ENCODE measurements at regions not wholly inside any gene's neighbourhood (a gene's known extent, or its start where the extent isn't known, plus 50 kb on each side); places are given as distances from the start of the nearest gene placed in this dataset.

DNA sequence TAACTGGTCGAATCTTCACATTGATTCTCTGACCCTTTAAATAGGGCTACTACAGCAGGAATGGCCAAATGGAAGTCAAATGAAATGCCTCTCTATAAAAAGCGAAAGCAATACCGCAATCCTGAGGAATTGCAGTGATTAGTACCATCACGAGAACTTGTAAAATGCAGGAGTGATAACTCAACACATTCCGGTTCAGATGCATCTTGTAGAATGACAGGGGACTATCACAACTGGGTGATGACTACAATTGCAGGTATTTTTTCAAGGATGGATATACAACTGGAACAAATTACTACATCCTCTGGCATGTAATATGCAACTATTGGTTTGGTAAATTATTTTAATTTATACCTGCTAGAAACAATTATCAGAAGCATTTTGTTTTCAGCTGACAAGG is 140.4 kb downstream of the PCDH20 start:
- TF ChIP-seq ZFP30 (CRISPR knock-in tag; IDR thresholded peaks at IDR 0.05): no peak
- TF ChIP-seq, protein P1, sequence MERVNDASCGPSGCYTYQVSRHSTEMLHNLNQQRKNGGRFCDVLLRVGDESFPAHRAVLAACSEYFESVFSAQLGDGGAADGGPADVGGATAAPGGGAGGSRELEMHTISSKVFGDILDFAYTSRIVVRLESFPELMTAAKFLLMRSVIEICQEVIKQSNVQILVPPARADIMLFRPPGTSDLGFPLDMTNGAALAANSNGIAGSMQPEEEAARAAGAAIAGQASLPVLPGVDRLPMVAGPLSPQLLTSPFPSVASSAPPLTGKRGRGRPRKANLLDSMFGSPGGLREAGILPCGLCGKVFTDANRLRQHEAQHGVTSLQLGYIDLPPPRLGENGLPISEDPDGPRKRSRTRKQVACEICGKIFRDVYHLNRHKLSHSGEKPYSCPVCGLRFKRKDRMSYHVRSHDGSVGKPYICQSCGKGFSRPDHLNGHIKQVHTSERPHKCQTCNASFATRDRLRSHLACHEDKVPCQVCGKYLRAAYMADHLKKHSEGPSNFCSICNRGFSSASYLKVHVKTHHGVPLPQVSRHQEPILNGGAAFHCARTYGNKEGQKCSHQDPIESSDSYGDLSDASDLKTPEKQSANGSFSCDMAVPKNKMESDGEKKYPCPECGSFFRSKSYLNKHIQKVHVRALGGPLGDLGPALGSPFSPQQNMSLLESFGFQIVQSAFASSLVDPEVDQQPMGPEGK (CRISPR knock-in tag; IDR thresholded peaks at IDR 0.05; ENCODE audit: borderline replicate concordance): no peak
- no peak for TF ChIP-seq ZC3H10 (CRISPR knock-in tag; IDR thresholded peaks at IDR 0.05)
- TF ChIP-seq RARB (CRISPR knock-in tag; IDR thresholded peaks at IDR 0.05): no peak

All from SK-N-SH treated with all-trans-retinoic acid at 6 μM for 48 hours (cell line).